ENCODE measurements at regions not wholly inside any gene's neighbourhood (a gene's known extent, or its start where the extent isn't known, plus 50 kb on each side); places are given as distances from the start of the nearest gene placed in this dataset.
"Not testable (repeated sequence)": the region's sequence is repeated elsewhere in the genome, so short reads cannot be mapped to it uniquely, and the experiment has no call there.

DNA sequence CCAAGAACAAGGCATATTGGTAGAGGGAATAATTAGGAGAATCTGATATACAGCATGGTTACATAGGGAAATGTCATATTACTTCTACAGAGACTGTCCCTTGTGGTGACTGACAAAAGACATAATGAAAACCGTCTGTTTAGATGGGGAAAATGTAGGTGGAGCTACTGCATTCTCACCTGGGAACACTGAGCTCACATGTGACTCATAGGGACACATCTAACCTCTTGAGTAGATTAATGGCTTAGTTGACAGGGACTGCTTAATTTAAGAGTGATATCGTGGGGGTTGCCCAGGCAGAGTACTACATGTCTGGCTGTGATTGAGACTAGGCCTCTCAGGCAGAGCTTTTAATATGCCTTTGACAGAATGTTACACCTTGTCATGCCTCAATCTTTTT lies 235.3 kb upstream of the ZFP64 start:
- no peak for DNase-seq

DNA sequence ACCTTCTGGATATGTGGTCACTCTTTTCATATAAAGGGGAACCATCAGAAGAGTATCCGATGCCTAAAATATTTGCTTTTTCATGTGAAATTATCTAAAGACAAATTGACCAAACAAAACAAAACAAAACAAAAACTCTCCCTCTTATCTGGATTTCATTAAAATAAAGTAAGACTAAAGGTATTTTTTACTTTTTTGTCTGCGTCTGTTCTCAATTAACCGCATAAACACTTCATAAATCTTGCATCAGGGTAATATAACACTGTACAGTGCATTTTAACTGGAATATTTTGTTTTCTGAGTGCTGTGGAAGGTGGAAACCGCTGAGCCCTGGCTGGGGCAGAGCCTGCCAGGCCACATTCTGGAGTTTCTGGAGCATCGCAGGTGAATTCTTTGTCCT lies 234.1 kb upstream of the ZFP64 start:
- no peak for DNase-seq

DNA sequence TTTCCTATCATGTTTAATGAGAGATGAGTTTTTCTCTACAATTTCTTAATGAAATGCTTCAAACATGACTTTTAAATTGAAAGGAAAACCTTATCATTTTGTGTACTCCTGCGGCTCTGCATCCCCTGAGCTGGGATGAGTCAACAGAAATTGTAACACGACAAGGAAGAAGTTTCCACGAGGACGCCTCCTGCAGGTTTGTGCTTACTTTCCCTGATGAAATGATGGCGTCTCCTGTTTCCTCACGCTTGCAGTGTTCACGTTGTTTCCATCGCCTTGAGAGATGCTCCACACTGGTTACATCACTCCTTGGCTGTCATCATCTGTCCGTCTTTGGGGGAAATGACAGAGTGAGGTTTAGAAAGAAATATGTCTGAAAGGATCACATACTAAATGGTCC lies 233.7 kb upstream of the ZFP64 start:
- DNase-seq = no peak

GRCh38 chr20:52424357-52424942 lies 232.9 kb upstream of the ZFP64 start:
- not testable (repeated sequence) for DNase-seq

GRCh38 chr20:52423536-52424140 lies 232.1 kb upstream of the ZFP64 start:
- not testable (repeated sequence) for DNase-seq

- DNase-seq = no peak
Observed at GRCh38 chr20:52422574-52423336, 231.2 kb upstream of the ZFP64 start.

DNA sequence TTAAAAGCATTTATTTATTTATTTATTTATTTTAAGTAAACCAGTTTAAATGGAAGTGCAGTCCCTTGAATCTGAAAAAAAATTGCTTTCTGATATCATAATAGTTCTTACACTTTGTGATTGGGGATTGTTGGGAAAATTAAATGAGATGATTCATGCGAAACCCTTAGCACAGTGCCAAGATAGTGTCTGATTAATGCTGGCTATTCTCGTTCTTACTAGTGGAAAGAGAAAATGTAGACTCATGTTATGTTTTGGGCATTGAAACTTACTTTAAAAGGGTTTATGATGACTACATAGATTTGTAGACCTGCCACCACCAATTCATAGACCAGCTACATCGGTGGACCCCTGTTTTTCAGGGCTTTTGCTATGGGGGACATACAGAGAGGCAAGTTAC lies 229.2 kb upstream of the ZFP64 start:
- no peak for DNase-seq

GRCh38 chr20:52419205-52419604 lies 227.6 kb upstream of the ZFP64 start:
- DNase-seq = no peak

GRCh38 chr20:52416953-52417352 lies 225.4 kb upstream of the ZFP64 start:
- DNase-seq = no peak

DNA sequence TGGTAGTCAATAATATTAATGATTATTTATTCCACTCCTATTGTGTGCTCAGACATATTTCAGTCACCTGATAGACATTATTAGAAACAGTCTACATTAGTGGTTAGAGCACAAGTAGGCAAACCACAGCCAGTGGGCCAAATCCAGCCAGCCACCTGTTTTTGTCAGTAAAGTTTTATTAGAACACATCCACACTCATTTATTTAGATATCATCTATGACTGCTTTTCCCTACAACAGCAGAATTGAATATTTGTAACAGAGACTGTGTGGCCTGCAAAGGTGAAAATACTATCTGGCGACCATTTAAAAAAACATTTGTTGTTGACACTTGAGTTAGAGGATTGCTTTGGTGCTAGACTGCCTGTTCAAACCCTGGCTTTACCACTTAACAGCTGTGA lies 220.0 kb upstream of the ZFP64 start:
- DNase-seq = no peak

DNA sequence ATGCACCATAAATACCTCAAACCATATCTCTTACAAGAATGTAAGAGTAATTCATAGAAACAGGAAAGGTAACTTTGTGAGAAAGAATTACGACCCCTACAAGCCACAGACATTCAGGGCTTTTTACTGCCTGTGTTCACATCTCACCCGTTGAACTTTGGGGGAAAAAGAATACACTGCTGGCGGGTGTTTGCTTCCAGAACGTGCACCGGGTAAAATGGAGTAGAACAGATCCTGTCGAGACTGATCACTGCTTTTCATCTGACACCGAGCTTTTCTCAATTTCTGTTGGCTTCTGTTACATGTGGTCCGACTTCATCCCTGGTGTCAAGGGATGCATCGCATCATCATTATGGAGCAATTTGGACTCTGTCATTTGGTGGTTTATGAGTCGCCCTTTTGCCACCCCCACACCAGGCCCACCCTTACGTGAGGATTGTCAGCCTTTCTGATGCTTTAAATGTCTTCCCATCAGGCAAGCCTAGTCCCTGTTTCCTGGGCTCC lies 219.2 kb upstream of the ZFP64 start:
- no peak for DNase-seq

DNA sequence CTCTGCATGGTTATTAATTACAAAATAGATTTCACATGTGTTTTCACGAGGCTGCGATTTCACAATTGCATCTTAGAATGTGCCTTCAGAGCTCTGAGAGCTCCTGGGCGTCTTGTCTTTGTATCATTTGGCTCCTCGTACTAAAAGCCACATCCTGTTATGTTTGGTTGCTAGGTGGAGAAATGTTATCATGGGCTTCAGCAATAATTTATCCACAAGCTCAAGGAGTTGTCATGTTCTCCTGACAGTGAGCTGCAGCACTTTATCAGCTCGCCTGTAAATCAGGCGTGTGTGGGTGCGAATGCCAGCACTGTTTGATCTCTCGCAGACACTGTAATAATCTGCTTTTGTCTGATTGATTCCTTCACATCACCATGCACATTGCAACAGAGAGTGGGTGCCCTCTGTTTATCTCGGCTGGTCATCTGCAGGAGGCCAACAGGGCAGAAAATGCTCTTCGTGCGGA lies 218.6 kb upstream of the ZFP64 start:
- DNase-seq = no peak

- no peak for DNase-seq
Observed at GRCh38 chr20:52405986-52406385, 214.4 kb upstream of the ZFP64 start.

DNA sequence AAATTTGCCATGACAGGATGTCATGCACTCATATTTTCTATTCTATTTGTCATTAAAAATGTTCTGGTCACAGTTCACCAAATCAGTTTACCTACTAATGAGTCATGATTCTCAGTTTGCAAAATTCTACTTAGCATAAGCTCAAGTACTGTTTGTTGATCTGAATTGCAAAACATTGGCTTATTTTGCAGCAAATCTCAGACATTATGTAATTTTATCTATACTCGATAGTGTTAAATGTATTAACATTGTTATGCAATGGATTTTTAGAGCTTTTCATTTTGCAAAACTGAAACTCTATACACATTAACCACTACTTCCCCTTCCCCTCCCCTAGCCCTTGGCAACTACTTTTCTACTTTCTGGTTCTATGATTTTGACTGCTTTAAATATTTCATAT lies 213.8 kb upstream of the ZFP64 start:
- no peak for DNase-seq

DNA sequence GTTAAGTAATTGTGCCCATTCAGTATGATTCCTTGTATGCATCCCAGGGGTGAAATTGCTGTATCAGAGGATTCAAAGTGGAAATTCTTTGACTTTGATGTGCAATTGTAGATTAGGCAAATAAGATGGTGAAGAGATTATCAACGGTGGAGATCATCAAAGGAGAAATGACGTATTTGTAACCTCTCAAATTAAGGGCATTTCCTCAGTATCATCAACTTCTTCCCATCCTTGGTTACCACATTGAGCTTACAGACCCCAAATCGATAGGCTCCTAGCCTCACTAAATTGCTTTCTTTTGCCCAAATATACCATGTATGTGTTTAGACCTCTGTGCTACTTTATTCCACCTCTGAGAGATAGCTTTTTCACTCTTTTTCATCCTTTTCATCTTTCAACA lies 213.1 kb upstream of the ZFP64 start:
- no peak for DNase-seq

DNA sequence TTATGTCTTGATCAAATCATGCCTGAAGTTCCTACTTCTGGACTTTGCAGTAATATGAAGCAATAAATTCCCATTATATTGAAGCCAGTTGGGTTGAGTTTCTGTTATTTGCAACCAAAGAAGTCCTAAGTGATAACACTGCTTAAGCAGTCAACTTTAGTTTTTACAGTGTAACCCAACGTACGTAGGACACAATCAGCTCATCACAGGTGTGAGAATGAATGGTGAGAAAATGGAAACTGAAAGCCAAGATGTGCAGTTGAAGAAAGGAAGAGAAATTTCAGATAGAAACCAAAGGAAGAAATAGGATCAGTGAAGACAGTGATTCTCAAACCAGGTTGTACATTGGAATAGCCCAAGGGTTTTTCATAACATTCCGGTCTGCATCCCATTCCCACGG lies 211.4 kb upstream of the ZFP64 start:
- DNase-seq = no peak

DNA sequence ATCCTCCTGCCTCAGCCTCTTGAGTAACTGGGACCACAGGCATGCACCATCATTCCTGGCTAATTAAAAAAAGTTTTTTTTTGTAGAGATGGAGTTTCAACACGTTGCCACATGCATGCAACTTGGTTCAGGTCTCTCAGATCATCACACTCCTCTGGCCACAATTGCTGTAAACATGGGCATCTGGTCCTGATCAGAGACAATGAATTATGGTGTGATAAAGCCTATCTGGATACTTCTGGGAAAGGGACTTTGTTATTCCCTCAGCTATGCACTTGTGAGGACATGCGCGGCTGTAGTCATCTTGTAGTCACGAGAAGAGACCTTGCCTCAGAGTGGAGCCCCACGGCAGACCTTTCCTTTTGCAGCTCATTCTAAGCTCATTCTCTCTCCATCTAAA lies 210.9 kb upstream of the ZFP64 start:
- no peak for DNase-seq

GRCh38 chr20:52401431-52401830 lies 209.9 kb upstream of the ZFP64 start:
- no peak for DNase-seq

- DNase-seq = no peak
Observed at GRCh38 chr20:52399352-52399751, 207.8 kb upstream of the ZFP64 start.

GRCh38 chr20:52389606-52390005 lies 198.0 kb upstream of the ZFP64 start:
- no peak for DNase-seq

DNA sequence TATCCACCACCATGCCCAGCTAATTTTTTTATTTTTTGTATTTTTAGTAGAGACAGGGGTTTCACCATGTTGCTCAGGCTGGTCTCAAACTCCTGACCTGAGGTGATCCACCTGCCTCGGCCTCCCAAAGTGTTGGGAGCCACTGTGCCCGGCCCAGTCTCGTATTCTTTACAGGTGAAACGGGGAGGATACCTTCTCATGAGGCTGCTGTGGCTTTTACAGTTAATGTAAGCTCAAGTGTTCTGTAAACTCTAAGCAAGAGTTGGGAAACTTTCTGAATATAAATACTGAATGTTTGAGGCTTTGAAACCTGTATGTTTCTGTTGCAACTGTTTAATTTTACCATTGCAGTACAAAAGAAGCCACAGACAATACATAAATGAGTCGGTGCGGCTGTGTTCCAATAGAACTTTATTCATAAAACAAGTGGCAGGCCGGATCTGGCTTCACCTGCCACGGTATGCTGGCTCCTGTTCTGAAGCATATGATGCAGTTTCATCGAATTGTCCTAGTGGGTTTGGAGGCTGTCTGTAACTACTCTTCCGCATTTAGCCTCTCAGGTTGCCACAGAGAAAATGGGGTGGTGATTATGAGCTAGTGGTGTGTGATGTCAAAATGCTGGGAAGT lies 192.5 kb upstream of the ZFP64 start:
- DNase-seq = no peak

DNA sequence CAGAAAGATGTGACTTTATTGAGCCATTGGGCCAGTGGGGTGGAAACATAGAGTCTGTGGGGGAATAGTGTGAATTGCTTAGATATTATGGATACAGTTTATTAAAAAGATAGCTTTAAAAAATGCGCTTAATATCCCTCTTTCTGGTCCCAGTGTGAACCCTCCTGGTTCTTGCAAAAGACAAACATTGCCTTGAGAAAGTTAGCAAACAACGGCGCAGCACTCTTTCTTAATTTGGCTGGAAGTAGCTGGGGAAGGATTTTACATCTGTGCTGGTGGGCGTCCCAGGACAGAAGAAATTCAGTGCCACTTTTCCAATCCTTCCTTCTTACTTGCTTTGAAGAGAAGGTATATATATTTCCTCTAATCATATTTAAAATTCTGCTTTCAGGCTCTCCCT lies 191.4 kb upstream of the ZFP64 start:
- no peak for DNase-seq

- peak; percentile 5 to 40 for DNase-seq
Observed at GRCh38 chr20:52379723-52380336, 188.3 kb upstream of the ZFP64 start.

Measured in NCI-H526 (cell line).